Suprapubic skin (tissue), 4 donors: ENCODE measurements at regions not wholly inside any gene's neighbourhood (a gene's known extent, or its start where the extent isn't known, plus 50 kb on each side); places are given as distances from the start of the nearest gene placed in this dataset.

Source experiments
- DNase-seq, 2 donors: peaks; one replicate each; pipeline ENCODE4 v3.0.0-alpha.2; 2019; ENCODE audit warnings: low spot score in 2 of 2
- H3K27ac ChIP-seq: fragments of 200-600 bp; sonication (generic); one replicate; pipeline ENCODE4 v1.5.1; 2019
- H3K27me3 ChIP-seq: fragments of 200-600 bp; sonication (generic); one replicate; pipeline ENCODE4 v1.5.1; 2019
- H3K36me3 ChIP-seq: fragments of 200-600 bp; sonication (generic); one replicate; pipeline ENCODE4 v1.5.1; 2019
- H3K4me1 ChIP-seq: fragments of 200-600 bp; sonication (generic); one replicate; pipeline ENCODE4 v1.5.1; 2019
- H3K4me3 ChIP-seq: fragments of 200-600 bp; sonication (generic); one replicate; pipeline ENCODE4 v1.5.1; 2019; ENCODE audit warnings: mild to moderate bottlenecking
- H3K9me3 ChIP-seq: fragments of 200-600 bp; sonication (generic); one replicate; pipeline ENCODE4 v1.5.1; 2019
- EP300 ChIP-seq: sonication (generic); formaldehyde crosslinking; IDR thresholded peaks from one replicate; pipeline ENCODE4 v1.6.1; 2017; ENCODE audit warnings: antibody characterized with exemption
- POLR2A ChIP-seq, 2 donors: fragments of 450-650 bp; IDR thresholded peaks; one replicate each; pipeline ENCODE4 v1.6.1; 2017; ENCODE audit warnings: antibody characterized with exemption in 2 of 2, mild to moderate bottlenecking in 2 of 2, moderate library complexity in 2 of 2
- POLR2AphosphoS5 ChIP-seq, 3 donors: sonication (generic); formaldehyde crosslinking; IDR thresholded peaks; one replicate each; pipeline ENCODE4 v1.6.1; 2017; ENCODE audit warnings: antibody characterized with exemption in 3 of 3
- WGBS: methylation state at CpG from one replicate; pipeline ENCODE4 v1.1.5; 2018; 5-methylcytosine and 5-hydroxymethylcytosine counted together
- TF ChIP-seq, protein P1 (sequence below), 2 donors: fragments of 200-600 bp in 1 of 2; fragments of 450-650 bp in 1 of 2; sonication (generic) in 1 of 2; IDR thresholded peaks; one replicate each; pipeline ENCODE4 v1.5.1; 2016 to 2019; ENCODE audit warnings: antibody characterized with exemption in 2 of 2, mild to moderate bottlenecking in 1 of 2, moderate library complexity in 1 of 2

DNA sequence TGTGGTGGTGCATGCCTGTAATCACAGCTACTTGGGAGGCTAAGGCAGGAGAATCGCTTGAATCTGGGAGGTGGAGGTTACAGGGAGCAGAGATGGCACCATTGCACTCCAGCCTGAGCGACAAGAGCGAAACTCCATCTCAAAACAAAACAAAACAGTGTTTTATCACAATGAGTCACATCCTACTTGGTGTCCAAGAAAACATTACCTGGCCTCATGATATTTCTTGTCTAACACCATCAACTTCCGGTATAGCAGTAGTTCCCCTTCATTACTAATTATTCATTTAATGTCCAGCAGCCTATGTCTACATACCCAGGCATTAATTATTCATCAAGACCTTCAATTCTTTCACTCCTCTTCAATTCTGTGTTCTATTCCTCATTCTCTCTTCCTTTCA lies 115.5 kb downstream of the CCDC59 start:
- Histone ChIP-seq H3K27me3 (no peaks in the 10 kb centered on the region), H3K9me3 (no peaks in the 10 kb centered on the region), H3K36me3 (no peaks in the 10 kb centered on the region), H3K4me3 (no peak overlapping the region), H3K4me1 (no peaks in the 10 kb centered on the region), H3K27ac (no peak overlapping the region)
- WGBS, result 76% methylated on average over 4 of the region's 4 CpGs
- DNase-seq, result no peak
- no peak for TF ChIP-seq POLR2AphosphoS5 (IDR thresholded peaks at IDR 0.05)
- no peak for TF ChIP-seq EP300
- no peak for TF ChIP-seq POLR2A (IDR thresholded peaks at IDR 0.05)
- TF ChIP-seq, protein P1, sequence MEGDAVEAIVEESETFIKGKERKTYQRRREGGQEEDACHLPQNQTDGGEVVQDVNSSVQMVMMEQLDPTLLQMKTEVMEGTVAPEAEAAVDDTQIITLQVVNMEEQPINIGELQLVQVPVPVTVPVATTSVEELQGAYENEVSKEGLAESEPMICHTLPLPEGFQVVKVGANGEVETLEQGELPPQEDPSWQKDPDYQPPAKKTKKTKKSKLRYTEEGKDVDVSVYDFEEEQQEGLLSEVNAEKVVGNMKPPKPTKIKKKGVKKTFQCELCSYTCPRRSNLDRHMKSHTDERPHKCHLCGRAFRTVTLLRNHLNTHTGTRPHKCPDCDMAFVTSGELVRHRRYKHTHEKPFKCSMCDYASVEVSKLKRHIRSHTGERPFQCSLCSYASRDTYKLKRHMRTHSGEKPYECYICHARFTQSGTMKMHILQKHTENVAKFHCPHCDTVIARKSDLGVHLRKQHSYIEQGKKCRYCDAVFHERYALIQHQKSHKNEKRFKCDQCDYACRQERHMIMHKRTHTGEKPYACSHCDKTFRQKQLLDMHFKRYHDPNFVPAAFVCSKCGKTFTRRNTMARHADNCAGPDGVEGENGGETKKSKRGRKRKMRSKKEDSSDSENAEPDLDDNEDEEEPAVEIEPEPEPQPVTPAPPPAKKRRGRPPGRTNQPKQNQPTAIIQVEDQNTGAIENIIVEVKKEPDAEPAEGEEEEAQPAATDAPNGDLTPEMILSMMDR (IDR thresholded peaks at IDR 0.05), result no peak

DNA sequence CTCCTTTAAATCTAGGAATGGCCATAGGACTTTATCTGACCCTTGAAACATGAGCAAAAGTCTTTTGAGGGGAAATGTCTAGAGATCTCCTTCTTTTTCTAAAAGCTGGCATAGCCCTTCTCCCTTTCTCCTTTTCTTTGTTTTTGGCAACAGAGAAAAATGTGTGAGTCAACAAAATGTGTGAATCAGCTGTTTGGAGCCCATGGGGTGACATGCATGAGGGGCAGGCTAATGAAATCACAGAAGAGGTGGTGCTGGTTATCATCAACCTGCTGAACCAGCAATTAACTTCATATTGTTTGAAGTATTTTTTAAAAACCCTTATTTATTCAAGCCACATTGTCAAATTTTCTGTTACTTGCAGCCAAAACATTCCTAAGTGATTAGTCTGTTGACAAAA lies 132.3 kb downstream of the CCDC59 start:
- no peaks in the 10 kb centered on the region for H3K4me1 ChIP-seq
- H3K36me3 ChIP-seq, result no peaks in the 10 kb centered on the region
- no peak overlapping the region for H3K27ac ChIP-seq
- no peak overlapping the region for H3K4me3 ChIP-seq
- no peak for DNase-seq
- no peak for TF ChIP-seq POLR2AphosphoS5 (IDR thresholded peaks at IDR 0.05)
- no peaks in the 10 kb centered on the region for H3K9me3 ChIP-seq
- no peaks in the 10 kb centered on the region for H3K27me3 ChIP-seq

DNA sequence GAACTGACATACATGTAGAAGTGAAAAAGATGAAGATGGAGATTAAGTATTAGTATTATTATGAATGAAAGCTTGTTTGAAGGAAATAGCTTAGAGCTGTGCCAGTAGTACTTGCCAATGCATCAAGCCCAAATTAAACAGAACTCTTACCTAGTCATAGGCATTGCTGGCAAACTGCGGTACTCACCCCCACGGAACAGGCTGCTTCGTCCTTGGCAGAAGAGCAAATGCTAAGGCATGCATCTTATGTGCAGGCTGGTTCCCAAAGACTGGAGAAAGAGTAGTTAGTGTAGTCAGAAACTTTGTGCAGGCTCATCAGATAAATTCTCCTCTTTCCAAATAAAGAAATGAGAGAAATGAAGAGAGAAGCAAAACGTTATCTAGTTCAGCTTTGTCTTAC lies 134.8 kb downstream of the CCDC59 start:
- Histone ChIP-seq H3K27me3 (no peaks in the 10 kb centered on the region), H3K9me3 (no peaks in the 10 kb centered on the region), H3K4me3 (no peak overlapping the region), H3K36me3 (no peaks in the 10 kb centered on the region), H3K4me1 (no peaks in the 10 kb centered on the region), H3K27ac (no peak overlapping the region)
- no peak for DNase-seq
- TF ChIP-seq POLR2AphosphoS5 (IDR thresholded peaks at IDR 0.05), result no peak
- 85% methylated on average over 4 of the region's 4 CpGs for WGBS

DNA sequence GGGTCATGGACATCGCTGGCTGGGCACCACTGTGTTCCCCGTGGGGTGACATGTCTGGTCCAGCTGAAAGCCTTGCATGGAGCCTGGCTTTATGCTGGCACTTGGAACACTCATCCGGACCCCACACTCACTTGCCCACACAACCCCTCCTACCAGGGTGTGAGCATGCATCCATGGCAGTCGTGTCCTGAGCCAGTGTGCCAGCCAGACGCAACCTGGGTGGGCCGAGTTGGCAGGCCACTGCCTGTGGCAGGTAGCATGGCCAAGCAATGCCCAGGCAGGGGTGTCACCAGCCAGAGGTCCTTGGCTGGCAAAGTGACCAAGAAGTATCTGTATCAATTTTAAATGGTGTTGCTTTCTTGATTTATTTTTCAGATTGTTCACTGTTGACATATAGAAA lies 141.7 kb downstream of the CCDC59 start:
- no peak for DNase-seq
- H3K27ac ChIP-seq, result no peak overlapping the region
- WGBS, result 73% methylated on average over 4 of the region's 6 CpGs
- no peaks in the 10 kb centered on the region for H3K4me1 ChIP-seq
- no peak overlapping the region for H3K4me3 ChIP-seq
- no peak for TF ChIP-seq EP300
- TF ChIP-seq POLR2AphosphoS5 (IDR thresholded peaks at IDR 0.05), result no peak
- TF ChIP-seq POLR2A (IDR thresholded peaks at IDR 0.05), result no peak
- TF ChIP-seq, protein P1 (IDR thresholded peaks at IDR 0.05), result no peak
- H3K36me3 ChIP-seq, result no peaks in the 10 kb centered on the region
- H3K27me3 ChIP-seq, result no peaks in the 10 kb centered on the region
- peaks cover 2% of the 10 kb centered on the region for H3K9me3 ChIP-seq

DNA sequence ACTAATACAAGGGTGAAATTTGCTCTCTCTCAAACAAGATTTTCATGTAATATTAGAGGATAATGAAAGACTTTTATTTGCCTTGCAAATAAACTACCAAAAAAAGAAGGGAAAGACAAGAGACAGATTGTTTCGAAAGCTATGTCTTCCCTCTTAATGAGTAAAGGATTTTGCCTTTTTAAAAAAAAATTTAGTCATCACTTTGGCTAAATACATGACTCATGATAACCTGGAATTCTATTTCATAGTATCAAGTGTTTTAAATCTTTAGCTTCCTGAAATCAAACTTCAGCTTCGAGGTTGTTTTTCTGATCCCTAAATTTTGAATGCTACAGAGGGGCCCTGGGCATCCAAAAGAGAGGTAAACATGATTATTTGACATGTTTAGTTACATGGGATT lies 144.4 kb downstream of the CCDC59 start:
- Histone ChIP-seq H3K27me3 (no peaks in the 10 kb centered on the region), H3K4me1 (no peaks in the 10 kb centered on the region), H3K36me3 (no peaks in the 10 kb centered on the region), H3K27ac (no peak overlapping the region), H3K4me3 (no peak overlapping the region), H3K9me3 (peaks cover 13% of the 10 kb centered on the region)
- DNase-seq, result no peak
- 46% methylated on average over 2 of the region's 2 CpGs for WGBS
- TF ChIP-seq, protein P1 (IDR thresholded peaks at IDR 0.05), result no peak
- TF ChIP-seq POLR2AphosphoS5 (IDR thresholded peaks at IDR 0.05) (no peak), POLR2A (IDR thresholded peaks at IDR 0.05) (no peak), EP300 (no peak)

DNA sequence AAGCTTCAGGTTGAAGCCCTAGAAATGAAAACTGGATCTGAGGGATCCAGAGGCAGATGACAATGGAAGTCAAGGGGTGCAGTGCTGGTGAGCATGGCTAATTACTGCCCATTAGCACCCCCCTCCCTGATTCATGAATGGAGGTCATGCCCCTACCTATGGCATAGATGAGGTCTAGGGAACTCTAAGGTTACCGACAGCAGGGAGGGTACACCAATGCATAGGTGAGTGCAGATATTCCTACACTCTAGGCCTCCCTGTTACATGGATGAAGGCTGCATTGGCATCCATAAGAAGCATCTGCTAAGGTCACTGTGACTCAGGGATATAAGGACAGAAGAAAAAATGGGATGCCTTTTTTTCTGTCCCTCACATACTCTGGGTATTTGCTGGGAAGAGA lies 147.3 kb downstream of the CCDC59 start:
- peaks cover 22% of the 10 kb centered on the region for H3K9me3 ChIP-seq
- no peak overlapping the region for H3K27ac ChIP-seq
- DNase-seq, result no peak
- no peaks in the 10 kb centered on the region for H3K4me1 ChIP-seq
- 93% methylated on average over 1 of the region's 1 CpG for WGBS
- no peaks in the 10 kb centered on the region for H3K36me3 ChIP-seq
- TF ChIP-seq EP300 (no peak), POLR2AphosphoS5 (IDR thresholded peaks at IDR 0.05) (no peak), POLR2A (IDR thresholded peaks at IDR 0.05) (no peak)
- TF ChIP-seq, protein P1 (IDR thresholded peaks at IDR 0.05), result no peak
- H3K4me3 ChIP-seq, result no peak overlapping the region
- H3K27me3 ChIP-seq, result no peaks in the 10 kb centered on the region
